ENCODE measurements at regions not wholly inside any gene's neighbourhood (a gene's known extent, or its start where the extent isn't known, plus 50 kb on each side); places are given as distances from the start of the nearest gene placed in this dataset.

GRCh38 chr18:78882585-78882984 lies 97.0 kb upstream of the SALL3 start:
- no peaks in the 10 kb centered on the region for H3K36me3 ChIP-seq (ENCODE audit: insufficient read depth, low read length)
- no peaks in the 10 kb centered on the region for H3K4me1 ChIP-seq (ENCODE audit: insufficient read depth, low read length)
- no peak overlapping the region for H2AFZ ChIP-seq (ENCODE audit: low read depth, low read length)
- H3K79me2 ChIP-seq (ENCODE audit: insufficient read depth, low read length), result no peaks in the 10 kb centered on the region
- H3K27me3 ChIP-seq (ENCODE audit: insufficient read depth, low read length, poor library complexity), result no peaks in the 10 kb centered on the region
- no peak for DNase-seq
- peaks cover 3% of the 10 kb centered on the region for H3K9me3 ChIP-seq (ENCODE audit: insufficient read depth, low read length, severe bottlenecking)
- no peak overlapping the region for H3K4me2 ChIP-seq (ENCODE audit: insufficient read depth, low read length)
- no peak overlapping the region for H3K4me3 ChIP-seq (ENCODE audit: low read depth in 1 of 2, low read length in 2 of 2)
- H3K27ac ChIP-seq (ENCODE audit: low read length), result no peak overlapping the region
- TF ChIP-seq EZH2 (IDR thresholded peaks at IDR 0.05; ENCODE audit: borderline replicate concordance, low read depth, low read length, severe bottlenecking) (no peak), CTCF (IDR thresholded peaks at IDR 0.05; ENCODE audit: borderline replicate concordance, extremely low read depth, low read length, poor library complexity, severe bottlenecking) (no peak)
- no peak for ATAC-seq (ENCODE audit: insufficient read depth, low read depth)
- H4K20me1 ChIP-seq (ENCODE audit: insufficient read depth, low read length), result no peaks in the 10 kb centered on the region
- H3K9ac ChIP-seq (ENCODE audit: low read depth, low read length), result no peak overlapping the region

DNA sequence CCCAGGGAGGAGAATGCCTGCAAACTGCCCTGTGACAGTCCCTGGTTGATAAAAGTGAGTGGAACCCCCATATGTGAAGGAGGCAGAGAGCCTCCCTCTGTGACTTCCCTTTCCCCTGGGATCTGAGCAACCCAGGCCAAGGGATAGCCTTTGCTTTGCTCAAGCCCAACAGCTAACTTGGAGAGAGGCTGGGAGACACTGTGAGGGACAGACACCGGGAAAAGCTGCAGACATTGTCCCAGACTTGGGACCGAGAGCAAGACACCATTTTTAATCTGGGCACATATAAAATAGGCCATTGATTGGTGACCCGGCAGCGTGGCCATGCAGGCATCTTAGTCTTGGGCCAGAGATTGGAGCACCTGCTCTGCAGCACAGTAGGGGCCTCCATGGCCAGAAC lies 96.1 kb upstream of the SALL3 start:
- no peak for ATAC-seq (ENCODE audit: insufficient read depth, low read depth)
- H3K4me3 ChIP-seq (ENCODE audit: low read depth in 1 of 2, low read length in 2 of 2), result no peak overlapping the region
- no peaks in the 10 kb centered on the region for H3K4me1 ChIP-seq (ENCODE audit: insufficient read depth, low read length)
- TF ChIP-seq CTCF (IDR thresholded peaks at IDR 0.05; ENCODE audit: borderline replicate concordance, extremely low read depth, low read length, poor library complexity, severe bottlenecking) (no peak), EZH2 (IDR thresholded peaks at IDR 0.05; ENCODE audit: borderline replicate concordance, low read depth, low read length, severe bottlenecking) (no peak)
- no peak for DNase-seq
- no peak overlapping the region for H3K4me2 ChIP-seq (ENCODE audit: insufficient read depth, low read length)
- no peak overlapping the region for H2AFZ ChIP-seq (ENCODE audit: low read depth, low read length)
- no peaks in the 10 kb centered on the region for H3K36me3 ChIP-seq (ENCODE audit: insufficient read depth, low read length)
- H3K9me3 ChIP-seq (ENCODE audit: insufficient read depth, low read length, severe bottlenecking), result peaks cover 3% of the 10 kb centered on the region
- no peak overlapping the region for H3K9ac ChIP-seq (ENCODE audit: low read depth, low read length)
- H3K27me3 ChIP-seq (ENCODE audit: insufficient read depth, low read length, poor library complexity), result no peaks in the 10 kb centered on the region
- no peaks in the 10 kb centered on the region for H4K20me1 ChIP-seq (ENCODE audit: insufficient read depth, low read length)
- no peak overlapping the region for H3K27ac ChIP-seq (ENCODE audit: low read length)
- H3K79me2 ChIP-seq (ENCODE audit: insufficient read depth, low read length), result no peaks in the 10 kb centered on the region

- TF ChIP-seq EZH2 (IDR thresholded peaks at IDR 0.05; ENCODE audit: borderline replicate concordance, low read depth, low read length, severe bottlenecking) (no peak), CTCF (IDR thresholded peaks at IDR 0.05; ENCODE audit: borderline replicate concordance, extremely low read depth, low read length, poor library complexity, severe bottlenecking) (peak; percentile 38)
- H3K4me1 ChIP-seq (ENCODE audit: insufficient read depth, low read length), result no peaks in the 10 kb centered on the region
- no peaks in the 10 kb centered on the region for H4K20me1 ChIP-seq (ENCODE audit: insufficient read depth, low read length)
- peaks cover 5% of the 10 kb centered on the region for H3K9me3 ChIP-seq (ENCODE audit: insufficient read depth, low read length, severe bottlenecking)
- H3K27ac ChIP-seq (ENCODE audit: low read length), result no peak overlapping the region
- H3K4me2 ChIP-seq (ENCODE audit: insufficient read depth, low read length), result no peak overlapping the region
- no peaks in the 10 kb centered on the region for H3K36me3 ChIP-seq (ENCODE audit: insufficient read depth, low read length)
- H3K9ac ChIP-seq (ENCODE audit: low read depth, low read length), result no peak overlapping the region
- ATAC-seq (ENCODE audit: insufficient read depth, low read depth) (no peak), DNase-seq (no peak)
- no peaks in the 10 kb centered on the region for H3K79me2 ChIP-seq (ENCODE audit: insufficient read depth, low read length)
- H3K27me3 ChIP-seq (ENCODE audit: insufficient read depth, low read length, poor library complexity), result no peaks in the 10 kb centered on the region
- no peak overlapping the region for H2AFZ ChIP-seq (ENCODE audit: low read depth, low read length)
- H3K4me3 ChIP-seq (ENCODE audit: low read depth in 1 of 2, low read length in 2 of 2), result no peak overlapping the region
Measured at GRCh38 chr18:78884502-78884901, 95.1 kb upstream of the SALL3 start.

- ATAC-seq (ENCODE audit: insufficient read depth, low read depth) (no peak), DNase-seq (no peak)
- Histone ChIP-seq H3K27me3 (ENCODE audit: insufficient read depth, low read length, poor library complexity) (no peaks in the 10 kb centered on the region), H3K4me3 (ENCODE audit: low read depth in 1 of 2, low read length in 2 of 2) (no peak overlapping the region), H3K4me2 (ENCODE audit: insufficient read depth, low read length) (no peak overlapping the region), H3K4me1 (ENCODE audit: insufficient read depth, low read length) (no peaks in the 10 kb centered on the region), H3K36me3 (ENCODE audit: insufficient read depth, low read length) (no peaks in the 10 kb centered on the region), H2AFZ (ENCODE audit: low read depth, low read length) (no peak overlapping the region), H3K9ac (ENCODE audit: low read depth, low read length) (no peak overlapping the region), H3K9me3 (ENCODE audit: insufficient read depth, low read length, severe bottlenecking) (peaks cover 7% of the 10 kb centered on the region), H4K20me1 (ENCODE audit: insufficient read depth, low read length) (no peaks in the 10 kb centered on the region), H3K79me2 (ENCODE audit: insufficient read depth, low read length) (no peaks in the 10 kb centered on the region), H3K27ac (ENCODE audit: low read length) (no peak overlapping the region)
- no peak for TF ChIP-seq CTCF (IDR thresholded peaks at IDR 0.05; ENCODE audit: borderline replicate concordance, extremely low read depth, low read length, poor library complexity, severe bottlenecking)
Measured at GRCh38 chr18:78889250-78889649, 90.4 kb upstream of the SALL3 start.

Measured in DND-41 (cell line).